IMR-90 (cell line): ENCODE measurements at regions not wholly inside any gene's neighbourhood (a gene's known extent, or its start where the extent isn't known, plus 50 kb on each side); places are given as distances from the start of the nearest gene placed in this dataset.

Experiments used
- ATAC-seq: fragments of 200-7000 bp; cut with Tn5 transposase; 2 replicates; pipeline ENCODE4 v1.9.1; 2020; ENCODE audit warnings: low read depth, mild to moderate bottlenecking, moderate library complexity
- BruUV-seq: library from RNA; stranded (reverse); fragments of 400-500 nt; replicated peaks from 2 replicates; lab custom pipeline; 2021; lab: Mats Ljungman, UMichigan
- CTCF ChIA-PET: fragments of 300-600 bp; formaldehyde crosslinking; extraction: SDS; loops from one replicate; lab custom pipeline; 2021; ENCODE audit warnings: antibody characterized with exemption; lab: Yijun Ruan, JAX
- POLR2A ChIA-PET: fragments of 300-600 bp; sonication (Branson Sonifier 250); formaldehyde crosslinking; loops from one replicate; lab custom pipeline; 2022; ENCODE audit warnings: antibody characterized with exemption; ENCODE audit not compliant: unreplicated experiment; lab: Charles Lee
- DNase-seq: peaks from one replicate; pipeline ENCODE4 v3.0.0; 2013
- H2AFZ ChIP-seq: replicated peaks from 2 replicates; pipeline ENCODE3; 2013; ENCODE audit warnings: low read length, mild to moderate bottlenecking; ENCODE audit not compliant: poor library complexity
- H2AK5ac ChIP-seq: 2 replicates; pipeline ENCODE4 v1.6.1; 2013; ENCODE audit warnings: low read depth, low read length, inconsistent platforms
- H2AK9ac ChIP-seq: replicated peaks from 2 replicates; pipeline ENCODE3; 2013; ENCODE audit warnings: mild to moderate bottlenecking, low read depth, low read length, moderate library complexity; ENCODE audit not compliant: poor library complexity
- H2BK120ac ChIP-seq: 2 replicates; pipeline ENCODE4 v1.6.1; 2013; ENCODE audit warnings: low read depth, low read length, inconsistent platforms
- H2BK15ac ChIP-seq: 3 replicates; pipeline ENCODE4 v1.6.1; 2013; ENCODE audit warnings: low read depth, low read length, inconsistent platforms
- H2BK20ac ChIP-seq: 2 replicates; pipeline ENCODE4 v1.6.1; 2013; ENCODE audit warnings: low read depth, mild to moderate bottlenecking, inconsistent platforms, low read length, moderate library complexity
- H2BK5ac ChIP-seq: 2 replicates; pipeline ENCODE4 v1.6.1; 2013; ENCODE audit warnings: mild to moderate bottlenecking, low read depth, low read length, inconsistent platforms; ENCODE audit not compliant: poor library complexity, severe bottlenecking
- H3K14ac ChIP-seq: replicated peaks from 2 replicates; pipeline ENCODE4 v1.6.1; 2013; ENCODE audit warnings: low read depth, low read length, inconsistent platforms
- H3K18ac ChIP-seq: 2 replicates; pipeline ENCODE4 v1.6.1; 2013; ENCODE audit warnings: low read depth, low read length, control low read depth
- H3K23ac ChIP-seq: 2 replicates; pipeline ENCODE4 v1.6.1; 2013; ENCODE audit warnings: low read depth, low read length, inconsistent platforms
- H3K27ac ChIP-seq: 2 replicates; pipeline ENCODE4 v1.5.1; 2013; ENCODE audit warnings: mild to moderate bottlenecking, control low read depth, low read length; ENCODE audit not compliant: insufficient read depth
- H3K27me3 ChIP-seq: 2 replicates; pipeline ENCODE4 v1.6.1; 2013; ENCODE audit warnings: low read length; ENCODE audit not compliant: control insufficient read depth, insufficient read depth
- H3K36me3 ChIP-seq: 2 replicates; pipeline ENCODE4 v1.6.1; 2013; ENCODE audit warnings: low read length, mixed read lengths; ENCODE audit not compliant: control insufficient read depth, insufficient read depth
- H3K4ac ChIP-seq: 2 replicates; pipeline ENCODE4 v1.6.1; 2013; ENCODE audit warnings: low read depth, low read length, inconsistent platforms
- H3K4me1 ChIP-seq: 2 replicates; pipeline ENCODE4 v1.6.1; 2013; ENCODE audit warnings: low read length, mixed read lengths; ENCODE audit not compliant: control insufficient read depth, insufficient read depth
- H3K4me2 ChIP-seq: 2 replicates; pipeline ENCODE4 v1.6.1; 2013; ENCODE audit warnings: low read depth, mild to moderate bottlenecking, control low read depth, low read length, moderate library complexity
- H3K4me3 ChIP-seq: 2 replicates; pipeline ENCODE4 v1.5.1; 2013; ENCODE audit warnings: low read depth, mild to moderate bottlenecking, control low read depth, low read length, moderate library complexity; ENCODE audit not compliant: insufficient read depth
- H3K56ac ChIP-seq: 2 replicates; pipeline ENCODE4 v1.6.1; 2013; ENCODE audit warnings: low read length, inconsistent platforms; ENCODE audit not compliant: insufficient read depth; ENCODE audit errors: extremely low read depth
- H3K79me1 ChIP-seq, 2 experiments: 2 replicates each; pipeline ENCODE4 v1.6.1; 2013; ENCODE audit warnings: low read length in 2 of 2, inconsistent platforms in 1 of 2, low read depth in 1 of 2
- H3K9ac ChIP-seq: 2 replicates; pipeline ENCODE4 v1.6.1; 2013; ENCODE audit warnings: low read depth, low read length, control low read depth
- H3K9me1 ChIP-seq: 2 replicates; pipeline ENCODE4 v1.6.1; 2013; ENCODE audit warnings: low read length, inconsistent platforms; ENCODE audit not compliant: insufficient read depth
- H3K9me3 ChIP-seq: 2 replicates; pipeline ENCODE4 v1.6.1; 2013; ENCODE audit warnings: low read length; ENCODE audit not compliant: control insufficient read depth, insufficient read depth
- H4K20me1 ChIP-seq: 2 replicates; pipeline ENCODE4 v1.6.1; 2013; ENCODE audit warnings: low read length, inconsistent platforms; ENCODE audit not compliant: insufficient read depth
- H4K5ac ChIP-seq: 2 replicates; pipeline ENCODE4 v1.6.1; 2013; ENCODE audit warnings: mild to moderate bottlenecking, low read depth, low read length, control low read depth
- H4K8ac ChIP-seq, 2 experiments: 2 replicates each; pipeline ENCODE4 v1.6.1; 2013; ENCODE audit warnings: low read depth in 2 of 2, low read length in 2 of 2, control low read depth in 1 of 2, inconsistent platforms in 1 of 2
- H4K91ac ChIP-seq: 2 replicates; pipeline ENCODE4 v1.6.1; 2013; ENCODE audit warnings: low read depth, low read length, inconsistent platforms; ENCODE audit not compliant: insufficient read depth
- BHLHE40 ChIP-seq: fragments of 150-350 bp; IDR thresholded peaks from 2 replicates; pipeline ENCODE4 v1.6.1; 2016; ENCODE audit warnings: mild to moderate bottlenecking, low read depth, low read length
- CEBPB ChIP-seq: IDR thresholded peaks from 2 replicates; pipeline ENCODE4 v1.6.1; 2012; ENCODE audit warnings: low read depth, low read length, improper control_type of control experiment
- CHD1 ChIP-seq: IDR thresholded peaks from 2 replicates; pipeline ENCODE4 v1.6.1; 2012; ENCODE audit warnings: low read depth, low read length, improper control_type of control experiment
- CTCF ChIP-seq: conservative IDR thresholded peaks from 2 replicates; pipeline ENCODE4 v1.5.1; 2012; ENCODE audit warnings: mild to moderate bottlenecking, low read depth, low read length, improper control_type of control experiment
- ELK1 ChIP-seq: fragments of 150-350 bp; IDR thresholded peaks from 2 replicates; pipeline ENCODE4 v1.6.1; 2016; ENCODE audit warnings: low read depth, mild to moderate bottlenecking, low read length, moderate library complexity, borderline replicate concordance
- FOS ChIP-seq: fragments of 150-350 bp; IDR thresholded peaks from 2 replicates; pipeline ENCODE4 v1.6.1; 2016; ENCODE audit warnings: low read depth, low read length
- MAFK ChIP-seq: IDR thresholded peaks from 2 replicates; pipeline ENCODE4 v1.6.1; 2012; ENCODE audit warnings: low read depth, low read length, improper control_type of control experiment
- MXI1 ChIP-seq: IDR thresholded peaks from 2 replicates; pipeline ENCODE4 v1.6.1; 2012; ENCODE audit warnings: low read depth, mild to moderate bottlenecking, low read length, moderate library complexity, borderline replicate concordance
- NFE2L2 ChIP-seq: fragments of 150-350 bp; IDR thresholded peaks from 2 replicates; pipeline ENCODE4 v1.6.1; 2016; ENCODE audit warnings: low read depth, mild to moderate bottlenecking, low read length
- RCOR1 ChIP-seq: IDR thresholded peaks from 2 replicates; pipeline ENCODE4 v1.6.1; 2012; ENCODE audit warnings: mild to moderate bottlenecking, low read length, improper control_type of control experiment; ENCODE audit not compliant: insufficient replicate concordance
- RFX5 ChIP-seq: IDR thresholded peaks from 2 replicates; pipeline ENCODE4 v1.8.0; 2012; ENCODE audit warnings: low read depth, mild to moderate bottlenecking, low read length, moderate library complexity
- SMC3 ChIP-seq: fragments of 150-350 bp; IDR thresholded peaks from 2 replicates; pipeline ENCODE4 v1.6.1; 2016; ENCODE audit warnings: low read depth, mild to moderate bottlenecking, antibody characterized with exemption, low read length, moderate library complexity
- USF2 ChIP-seq: fragments of 150-350 bp; IDR thresholded peaks from 2 replicates; pipeline ENCODE4 v1.6.1; 2017; ENCODE audit warnings: mild to moderate bottlenecking, antibody characterized with exemption, low read length, low read depth
- WGBS, 2 experiments: methylation state at CpG; one replicate each; pipeline versions ENCODE4 v1.1.5 to v1.1.7; 2013; ENCODE audit warnings: missing lambda C conversion rate in 2 of 2; ENCODE audit not compliant: insufficient read length in 1 of 2; ENCODE audit errors: extremely low coverage in 2 of 2; 5-methylcytosine and 5-hydroxymethylcytosine counted together
- dilution Hi-C: fragments of 300-500 bp; cut with HindIII; formaldehyde crosslinking; loops from one replicate; pipeline ENCODE4 v1.14.3; 2018; ENCODE audit warnings: low sequenced_read_pairs; ENCODE audit not compliant: unreplicated experiment
- in situ Hi-C: fragments of 300-500 bp; cut with MboI; formaldehyde crosslinking; loops from 3 replicates; pipeline ENCODE4 v1.14.3; 2019; ENCODE audit warnings: low sequenced_read_pairs, inconsistent platforms, mixed read lengths
- intact Hi-C: fragments of 100-400 bp; cut with micrococcal nuclease; formaldehyde crosslinking; loops from 2 replicates; pipeline ENCODE4 v1.10.0; 2022

- H2AFZ ChIP-seq = peak overlapping the region; percentile 73
- 83% methylated on average over 1 of the region's 16 CpGs; no CpG with 5 or more reads in 1 of the 2 experiments for WGBS, 2 experiments
- no peak for TF ChIP-seq RCOR1
- no peak for TF ChIP-seq CHD1
- no peak for TF ChIP-seq ELK1
- no peak for TF ChIP-seq BHLHE40
- no peak for TF ChIP-seq USF2
- TF ChIP-seq NFE2L2 = no peak
- no peak for TF ChIP-seq CTCF
- TF ChIP-seq MXI1 = no peak
- TF ChIP-seq CEBPB = no peak
- no peak for TF ChIP-seq RFX5
- no peak for TF ChIP-seq SMC3
- TF ChIP-seq FOS = no peak
- TF ChIP-seq MAFK = no peak
Measured at GRCh38 chr2:74778381-74779264, 55.3 kb upstream of the HK2 start.

More at GRCh38 chr2:74778381-74779264, 55.3 kb upstream of the HK2 start:
- Histone ChIP-seq H4K8ac (peak overlapping the region; percentile 57 to 67; a peak in 2 of 4 replicates), H3K23ac (no peak overlapping the region), H3K4me2 (no peak overlapping the region), H4K5ac (peak overlapping the region; percentile 1; the same call in 1 of the 2 replicates), H3K4me3 (no peak overlapping the region), H3K9me3 (no peaks in the 10 kb centered on the region), H4K20me1 (no peaks in the 10 kb centered on the region), H2BK20ac (no peak overlapping the region; the same call in 1 of the 2 replicates), H3K4ac (no peak overlapping the region; the same call in 1 of the 2 replicates), H3K9me1 (no peaks in the 10 kb centered on the region), H3K4me1 (peaks cover 3% of the 10 kb centered on the region; the same call in 1 of the 2 replicates), H3K36me3 (no peaks in the 10 kb centered on the region), H3K14ac (no peak overlapping the region), H3K79me1 (no peaks in the 10 kb centered on the region), H3K9ac (no peak overlapping the region; the same call in 1 of the 2 replicates), H3K27me3 (peaks cover 8% of the 10 kb centered on the region), H3K56ac (no peak overlapping the region), H4K91ac (peak overlapping the region; percentile 14; the same call in 1 of the 2 replicates), H3K27ac (no peak overlapping the region), H2BK5ac (no peak overlapping the region), H2BK120ac (no peak overlapping the region), H3K18ac (no peak overlapping the region), H2AK5ac (peak overlapping the region; percentile 16; the same call in 1 of the 2 replicates), H2BK15ac (peak overlapping the region; percentile 58; the same call in 1 of the 3 replicates), H2AK9ac (peak overlapping the region; percentile 11)
- ChIA-PET POLR2A (no interaction called here), CTCF (interaction anchor here (0.6 to 1.1 kb wide), 2 partner anchors 67 to 836 kb away, joined by 3 read pairs; no protein-coding TSS in a partner anchor)
- dilution Hi-C loops (no loop called here), in situ Hi-C loops (no loop called here), intact Hi-C loops (no loop called here)
- ATAC-seq = peak; percentile 63
- peak; percentile 18 for DNase-seq
- no TSS peak for BruUV-seq
